C4-2B (cell line): ENCODE measurements at regions not wholly inside any gene's neighbourhood (a gene's known extent, or its start where the extent isn't known, plus 50 kb on each side); places are given as distances from the start of the nearest gene placed in this dataset.

Experiments
- CTCF ChIP-seq: fragments of 450-650 bp; conservative IDR thresholded peaks from 2 replicates; pipeline ENCODE4 v1.5.1; 2017; ENCODE audit warnings: mild to moderate bottlenecking
- ZFX ChIP-seq: fragments of 450-650 bp; IDR thresholded peaks from 2 replicates; pipeline ENCODE4 v1.6.1; 2017

GRCh38 chr7:54332301-54332700 lies 209.9 kb upstream of the VSTM2A start:
- TF ChIP-seq CTCF: no peak
- no peak for TF ChIP-seq ZFX
